ENCODE measurements at regions not wholly inside any gene's neighbourhood (a gene's known extent, or its start where the extent isn't known, plus 50 kb on each side); places are given as distances from the start of the nearest gene placed in this dataset.

DNA sequence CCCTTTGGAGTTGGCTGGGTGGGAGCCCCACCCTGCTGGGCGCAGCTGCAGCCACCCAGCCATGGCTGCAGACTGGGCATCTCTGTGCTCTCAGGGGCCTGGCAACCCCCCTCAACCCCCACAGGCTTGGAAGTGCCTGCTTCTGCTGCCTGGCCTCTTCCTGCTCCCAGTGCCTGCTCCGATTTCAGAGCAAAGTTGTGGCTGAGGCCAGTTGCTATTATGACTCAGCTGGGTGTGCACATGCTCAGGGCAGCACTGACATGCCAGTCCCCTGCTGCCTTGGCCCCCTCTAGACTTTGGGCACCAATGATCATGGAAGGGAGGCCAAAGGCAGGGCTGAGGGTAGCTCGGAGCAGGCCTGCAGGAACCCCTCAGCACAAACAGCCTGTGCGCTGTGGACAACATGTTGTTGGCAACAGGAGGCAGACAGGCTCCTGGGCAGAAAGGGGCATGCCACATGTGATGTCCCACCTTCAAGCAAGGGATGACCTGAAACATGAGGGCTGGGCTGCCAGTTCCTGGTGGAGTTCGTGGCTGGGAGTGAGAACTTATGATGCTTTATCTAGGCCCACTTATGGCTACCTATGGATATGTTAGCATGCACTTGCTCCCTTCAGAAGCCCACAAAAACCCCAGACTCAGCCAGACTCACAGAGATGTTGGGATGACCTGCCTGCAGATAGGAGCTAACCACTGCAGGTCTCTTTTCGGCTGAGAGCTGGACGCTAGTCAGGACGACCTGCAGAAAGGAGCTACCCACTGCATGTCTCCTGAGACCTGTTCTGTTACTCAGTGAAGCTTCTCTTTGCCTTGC is 96.4 kb upstream of the AMOTL1 start:
- DNase-seq, result no peak

DNA sequence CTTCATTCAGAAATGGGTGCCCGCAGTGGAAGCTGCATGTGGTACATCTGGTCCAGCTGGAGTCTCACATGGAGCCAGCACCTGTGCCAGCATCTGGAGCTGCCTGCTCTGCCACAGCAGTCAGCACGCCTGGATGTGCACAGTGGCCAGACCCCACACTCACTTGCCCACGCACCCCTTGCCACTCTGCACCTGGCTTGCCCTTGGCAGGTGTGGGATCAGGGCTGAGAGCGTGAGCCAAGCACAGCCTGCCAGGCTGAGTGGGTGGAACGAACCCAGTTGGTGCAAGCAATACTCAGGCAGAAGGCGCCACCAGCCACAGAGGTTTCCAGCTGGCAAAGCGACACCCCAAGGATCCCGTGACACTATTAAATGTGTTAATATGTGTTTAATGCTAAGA is 95.5 kb upstream of the AMOTL1 start:
- DNase-seq, result no peak

DNA sequence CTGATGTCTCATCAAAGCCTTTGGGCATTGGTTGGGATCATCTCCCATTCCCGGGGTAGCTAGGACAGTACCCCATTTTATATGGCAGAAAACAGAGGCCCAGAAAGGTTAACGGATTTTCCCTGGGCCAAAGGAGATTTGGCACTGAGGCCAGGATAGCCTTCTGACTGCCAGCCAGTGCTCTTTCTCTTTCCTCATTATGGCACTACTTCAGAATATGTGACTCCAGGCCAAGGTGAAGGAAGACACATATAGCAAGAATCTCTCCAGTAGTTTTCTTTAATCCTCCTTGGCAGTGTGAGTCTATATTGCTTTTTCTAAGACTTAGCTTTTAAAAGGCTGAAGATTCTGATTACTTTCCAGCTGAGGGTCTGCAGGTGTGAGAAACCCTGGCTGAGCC is 94.8 kb upstream of the AMOTL1 start:
- no peak for DNase-seq

DNA sequence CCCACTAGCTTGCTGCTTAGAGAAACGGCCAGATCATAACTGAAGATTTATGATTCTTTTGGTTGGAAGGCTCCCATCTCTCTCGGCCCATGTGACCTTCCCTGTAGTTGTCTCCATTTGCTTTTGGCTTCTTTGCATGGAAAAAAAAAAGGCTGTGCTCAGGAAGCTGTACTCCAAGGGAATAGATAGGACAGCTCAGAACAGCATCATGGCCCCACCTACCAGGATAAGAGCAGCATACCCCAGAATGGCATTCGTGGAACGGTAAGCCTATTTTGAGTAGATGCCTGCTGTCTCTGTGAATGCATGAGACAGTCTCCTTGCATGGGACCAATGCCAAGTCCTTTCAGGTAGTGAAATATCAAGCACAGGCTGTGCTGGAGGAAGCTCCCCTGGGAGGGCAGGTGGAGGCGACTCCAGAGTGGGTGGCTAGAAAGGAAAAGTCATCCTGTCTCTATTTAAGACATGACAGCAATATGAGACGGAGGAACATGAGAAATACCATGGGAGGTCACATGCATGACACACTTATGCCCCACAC is 94.1 kb upstream of the AMOTL1 start:
- no peak for DNase-seq

DNA sequence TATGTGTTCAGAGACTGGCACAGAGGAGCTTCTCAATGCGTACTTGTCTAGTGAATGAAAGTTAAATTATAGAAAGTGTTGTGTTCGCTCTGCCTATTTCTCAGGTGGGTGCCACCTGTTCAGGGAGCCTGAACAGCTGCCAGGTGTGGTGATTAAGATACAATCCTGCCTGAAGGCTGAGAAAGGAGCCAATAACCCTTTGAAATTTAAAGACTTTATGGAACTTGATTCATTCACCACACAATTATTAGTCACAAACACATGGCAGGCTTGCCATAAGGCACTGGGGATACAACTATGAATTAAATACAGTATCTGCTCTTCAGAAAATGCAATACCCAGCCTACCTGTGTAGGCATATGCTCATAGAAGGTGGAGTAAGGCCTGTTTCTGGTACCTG is 92.9 kb upstream of the AMOTL1 start:
- DNase-seq, result no peak

DNA sequence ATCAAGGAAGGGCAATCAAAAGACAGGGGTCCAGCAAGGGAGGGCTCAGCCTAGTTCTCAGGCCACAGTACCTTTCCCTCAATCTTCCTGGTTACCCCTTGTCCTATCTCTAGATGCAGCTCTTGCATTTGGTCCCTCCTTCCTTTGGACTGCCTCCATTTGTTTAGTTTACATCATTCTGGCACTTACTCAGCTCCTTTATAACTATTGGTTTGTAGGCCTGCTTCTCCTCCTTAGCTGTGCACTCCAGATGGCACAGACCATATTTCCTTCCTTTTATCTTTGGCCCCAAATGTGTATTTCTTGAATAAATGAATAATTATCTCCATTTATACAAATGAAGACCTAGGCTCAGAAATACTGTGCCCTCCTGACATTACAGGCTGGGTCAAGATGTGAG is 92.3 kb upstream of the AMOTL1 start:
- DNase-seq, result no peak

DNA sequence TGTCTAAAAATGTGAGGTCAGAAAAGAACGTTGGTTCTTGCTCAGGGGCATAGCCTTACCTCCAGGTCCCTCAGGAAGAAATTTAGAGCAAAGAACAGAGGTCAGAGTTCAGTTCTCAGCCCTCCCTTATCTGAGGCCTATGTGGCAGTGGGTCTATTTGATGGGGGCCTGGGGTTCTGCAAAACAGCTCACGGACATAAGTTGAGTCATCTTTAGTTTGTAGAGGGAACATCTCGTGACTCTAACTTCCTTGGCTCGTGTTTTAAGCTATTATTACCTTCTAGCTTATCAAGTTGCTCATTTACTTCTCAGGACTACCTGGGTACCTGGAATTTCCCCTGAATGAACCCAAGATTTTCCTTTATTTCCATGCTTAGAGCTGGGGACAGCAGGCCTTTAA is 91.3 kb upstream of the AMOTL1 start:
- no peak for DNase-seq

DNA sequence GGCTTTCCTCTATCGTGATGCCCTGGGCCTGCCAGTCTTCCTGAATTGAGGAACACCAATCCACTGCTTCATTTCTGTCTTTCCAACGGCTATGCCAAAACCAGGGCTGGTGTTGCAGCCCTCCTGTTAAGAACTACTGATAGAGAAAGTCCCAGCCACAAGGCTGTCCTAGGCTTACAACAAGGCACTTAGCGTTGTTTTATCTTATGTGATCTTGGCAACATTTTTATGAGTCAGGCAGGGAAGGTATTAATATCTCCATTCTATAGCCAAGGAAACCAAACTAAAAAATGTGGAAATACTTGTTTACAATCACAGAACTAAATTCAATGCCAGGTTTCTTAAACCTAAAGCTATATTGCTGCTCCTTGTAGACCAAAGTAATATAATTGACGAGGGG is 89.9 kb upstream of the AMOTL1 start:
- no peak for DNase-seq

DNA sequence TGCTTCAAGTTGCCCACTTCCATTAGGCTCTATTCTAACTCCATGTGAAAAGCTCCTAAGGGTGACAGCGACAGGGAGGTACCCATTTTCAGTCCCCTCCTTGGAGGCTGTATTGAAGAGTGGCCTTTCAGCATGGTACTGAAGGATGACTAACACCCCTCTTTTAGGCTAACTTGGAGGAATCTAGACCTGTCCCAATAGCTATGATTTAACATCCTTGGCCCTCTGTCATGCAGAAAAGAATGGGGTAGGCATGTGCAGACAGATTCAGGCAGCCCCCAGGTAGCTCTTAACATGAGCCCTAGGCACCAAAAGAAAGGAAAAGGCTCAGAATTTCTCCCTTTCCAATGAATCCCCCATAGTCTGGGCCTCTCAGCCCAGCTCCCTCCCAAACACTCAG is 89.3 kb upstream of the AMOTL1 start:
- DNase-seq, result no peak

DNA sequence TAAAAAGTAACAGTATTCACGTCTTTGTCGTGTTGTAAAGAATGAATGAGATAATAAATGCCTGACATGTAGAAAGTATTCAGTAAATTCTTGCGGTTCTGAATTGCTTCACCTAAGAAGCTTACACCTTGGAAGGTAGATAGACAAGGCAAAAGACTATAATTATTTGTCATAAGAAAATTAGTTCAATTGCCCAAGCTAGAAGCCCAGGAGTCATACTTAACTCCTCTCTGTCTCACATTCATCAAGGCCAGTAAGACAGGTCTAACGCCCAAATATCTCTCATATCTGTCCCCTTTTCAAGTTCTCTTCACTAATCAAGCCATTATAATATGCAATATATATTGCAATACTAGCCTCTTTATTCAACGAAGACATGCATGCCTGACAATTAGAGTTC is 87.7 kb upstream of the AMOTL1 start:
- no peak for DNase-seq

DNA sequence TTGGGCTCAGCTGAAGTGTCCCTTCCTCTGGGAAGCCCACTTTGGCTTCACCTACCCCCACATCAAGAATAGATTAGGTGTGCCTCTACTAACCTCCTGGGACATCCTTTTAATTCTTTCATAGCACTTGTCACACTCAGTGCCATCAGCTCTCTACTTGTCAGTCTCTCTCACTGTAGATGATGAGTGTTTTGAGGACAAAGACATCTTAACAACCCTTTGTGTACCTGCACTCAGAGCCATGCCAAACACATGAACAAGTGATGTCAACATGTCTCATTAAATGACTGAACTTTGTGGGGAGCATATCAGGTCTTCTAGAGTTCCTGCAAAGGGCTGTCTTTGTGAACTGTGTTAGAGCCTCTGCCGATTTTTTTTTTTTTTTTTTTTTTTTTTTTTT is 87.0 kb upstream of the AMOTL1 start:
- DNase-seq, result no peak

DNA sequence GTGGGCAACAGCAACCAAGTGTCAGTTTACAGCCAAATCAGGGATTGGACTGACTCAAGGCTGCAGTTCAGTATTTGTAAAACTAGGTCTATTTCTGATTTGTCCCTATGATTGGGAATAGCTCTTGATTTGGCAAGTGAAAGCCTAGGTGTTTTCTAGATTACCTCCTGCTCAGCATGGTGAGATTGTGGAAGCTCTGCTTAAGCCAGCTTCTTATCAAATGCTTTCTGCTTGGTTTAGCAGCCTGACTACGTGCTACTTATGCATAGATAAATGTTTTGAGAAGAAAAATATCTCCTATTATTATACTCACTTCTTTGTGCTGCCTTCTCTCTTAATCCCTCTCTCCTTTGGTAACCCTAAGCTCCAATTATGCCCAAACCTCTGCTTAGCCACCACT is 86.3 kb upstream of the AMOTL1 start:
- no peak for DNase-seq

DNA sequence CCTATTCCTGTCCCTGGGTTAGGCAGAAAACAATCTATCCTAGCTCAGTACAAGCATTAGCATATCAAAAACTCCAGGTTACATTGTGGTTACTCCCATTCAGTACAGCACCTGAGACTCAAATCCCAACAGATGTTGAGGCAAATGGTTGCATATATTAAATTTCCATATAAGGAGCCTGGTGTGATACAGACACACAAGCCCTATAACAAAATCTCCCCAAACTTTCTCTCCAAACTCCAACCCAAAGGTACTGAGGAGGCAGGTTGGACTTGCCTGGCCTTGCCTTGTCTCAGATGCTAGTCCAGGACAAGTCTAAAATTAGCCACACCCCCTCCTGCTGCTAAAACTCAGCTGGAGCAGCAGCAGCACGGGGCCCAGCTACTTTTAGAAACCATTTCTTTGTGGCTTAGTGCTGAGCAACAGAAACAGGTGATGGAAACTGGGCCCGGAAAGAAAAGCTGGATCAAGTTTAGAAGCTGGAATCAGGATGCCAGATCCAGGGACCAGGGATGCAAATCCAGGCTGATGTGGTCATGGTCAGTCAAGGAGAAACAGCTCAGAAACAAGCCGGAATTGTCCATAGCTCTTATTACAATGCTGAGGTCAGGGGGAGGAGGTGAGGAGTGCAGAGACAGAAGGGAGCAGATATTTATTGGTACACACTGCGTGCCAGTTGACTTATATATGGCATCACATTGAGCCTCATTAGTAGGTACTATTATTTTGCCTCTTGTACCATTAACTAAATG is 73.7 kb upstream of the AMOTL1 start:
- DNase-seq, result no peak

DNA sequence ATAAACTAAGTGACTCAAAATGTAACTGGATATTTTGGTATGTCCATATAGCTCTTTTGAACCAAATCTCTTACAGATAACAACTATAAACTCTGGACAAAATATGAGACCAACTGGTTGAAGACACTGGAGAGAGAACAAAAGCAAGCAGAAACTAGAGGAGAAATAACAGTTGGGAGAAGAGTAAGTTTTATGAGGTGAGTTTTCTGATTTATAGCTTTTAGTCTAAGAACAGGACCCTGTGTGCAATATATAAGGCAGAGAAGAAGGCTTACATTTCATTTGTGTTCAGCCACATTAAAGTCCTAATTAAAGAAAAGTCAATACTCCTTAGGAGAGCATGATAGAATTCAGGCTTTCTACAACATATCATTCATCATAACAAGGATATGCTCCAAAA is 71.0 kb upstream of the AMOTL1 start:
- no peak for DNase-seq

DNA sequence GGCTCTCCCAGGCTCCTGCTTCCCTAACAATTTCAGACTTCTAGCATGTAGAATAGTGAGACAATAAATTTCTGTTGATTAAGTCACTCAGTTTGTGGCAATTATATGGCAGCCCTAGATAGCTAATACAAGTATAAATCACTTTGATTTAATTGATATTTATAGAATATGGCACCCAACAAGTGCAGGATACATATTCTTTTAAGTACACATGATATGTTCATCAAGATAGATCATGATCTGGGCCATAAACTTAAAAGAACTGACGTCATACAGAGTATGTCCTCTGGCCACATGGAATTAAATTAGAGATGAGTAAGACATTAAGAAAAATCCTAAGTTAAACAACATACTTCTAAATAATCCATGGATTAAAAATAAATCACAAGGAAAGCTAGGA is 67.5 kb upstream of the AMOTL1 start:
- no peak for DNase-seq

DNA sequence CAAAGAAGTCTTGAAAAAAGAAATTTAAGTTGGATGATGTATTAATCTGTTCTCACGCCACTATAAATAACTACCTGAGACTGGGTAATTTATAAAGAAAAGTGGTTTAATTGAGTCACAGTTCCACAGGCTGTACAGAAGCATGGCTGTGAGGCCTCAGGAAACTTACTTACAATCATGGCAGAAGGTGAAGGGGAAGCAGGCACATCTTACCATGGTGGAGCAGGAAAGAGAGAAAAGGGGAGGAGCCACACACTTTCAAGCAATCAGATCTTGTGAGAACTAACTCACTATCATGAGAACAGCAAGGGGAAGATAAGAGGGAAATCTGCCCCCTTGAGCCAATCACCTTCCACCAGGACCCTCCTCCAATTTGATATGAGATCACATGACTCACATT is 65.7 kb upstream of the AMOTL1 start:
- no peak for DNase-seq

DNA sequence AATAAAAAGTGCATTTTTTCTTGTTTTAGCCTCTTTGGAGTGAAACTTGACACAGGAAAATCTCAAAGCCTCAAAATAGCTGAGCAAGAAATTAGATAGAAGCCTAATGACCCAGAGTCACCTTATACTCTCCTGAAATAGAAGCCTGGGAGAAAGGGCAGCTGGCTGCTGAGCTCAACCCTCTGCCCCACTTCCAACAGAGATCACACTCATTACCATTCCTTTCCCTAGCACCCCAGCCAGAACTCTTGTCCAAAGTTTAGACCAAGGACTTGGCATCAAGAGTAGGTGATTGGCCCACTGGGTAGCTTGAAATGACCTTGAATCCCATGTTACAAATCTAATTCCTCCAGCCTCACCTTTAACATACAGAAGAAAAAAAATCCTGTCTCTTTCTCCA is 62.7 kb upstream of the AMOTL1 start:
- DNase-seq, result no peak

DNA sequence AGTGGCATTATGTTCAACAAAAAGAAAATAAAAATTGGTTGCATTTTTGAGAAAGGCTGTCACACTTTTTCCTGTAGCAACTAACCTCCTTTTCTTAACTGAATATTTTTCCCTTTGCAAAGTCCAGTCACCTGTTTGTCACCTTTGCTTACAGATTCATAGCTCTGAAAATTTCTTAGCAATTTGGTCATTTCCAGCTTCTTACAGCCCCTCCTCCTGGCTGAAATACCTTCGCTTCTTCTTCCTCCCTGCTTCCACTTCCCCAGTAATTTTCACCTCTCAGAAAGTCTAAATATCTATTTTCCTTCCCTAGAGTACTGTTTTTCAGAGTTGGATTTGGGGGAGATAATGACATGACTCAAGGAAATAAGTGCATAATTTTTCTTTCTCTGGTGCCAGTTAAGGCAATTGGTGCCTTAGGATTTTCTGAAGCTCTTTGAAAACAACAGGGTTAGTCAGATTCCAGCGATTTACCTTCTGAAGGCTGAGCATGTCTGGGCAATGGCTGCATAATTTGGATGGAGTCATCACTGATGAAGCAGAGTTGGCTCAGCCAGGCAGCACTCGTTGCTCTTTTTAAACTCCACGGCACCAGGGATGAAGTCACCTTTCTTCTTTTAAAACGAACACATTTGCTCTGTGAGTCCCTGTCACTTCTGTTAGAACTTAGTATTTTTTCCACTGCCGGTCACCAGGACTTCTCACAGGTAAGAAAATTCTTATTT is 62.1 kb upstream of the AMOTL1 start:
- DNase-seq, result peak; percentile 29

DNA sequence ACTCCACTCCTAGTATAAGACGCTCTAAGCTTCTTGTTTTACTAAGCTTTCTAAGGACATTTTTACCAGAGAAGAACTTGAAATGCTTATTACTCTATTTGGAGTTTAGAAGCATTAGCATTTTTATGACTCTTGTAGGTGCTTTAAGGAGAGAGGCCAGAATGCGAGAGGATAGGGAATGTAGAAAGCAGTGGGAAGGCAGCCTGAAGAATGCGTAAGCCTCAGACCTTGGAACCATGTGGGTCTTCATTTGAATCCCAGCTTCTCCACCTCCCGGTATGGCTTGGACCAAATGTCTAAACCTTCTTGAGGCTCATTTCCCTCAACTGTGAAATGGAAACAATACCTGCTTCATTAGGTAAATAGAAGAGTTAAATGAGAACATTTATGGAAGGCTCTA is 60.0 kb upstream of the AMOTL1 start:
- no peak for DNase-seq

DNA sequence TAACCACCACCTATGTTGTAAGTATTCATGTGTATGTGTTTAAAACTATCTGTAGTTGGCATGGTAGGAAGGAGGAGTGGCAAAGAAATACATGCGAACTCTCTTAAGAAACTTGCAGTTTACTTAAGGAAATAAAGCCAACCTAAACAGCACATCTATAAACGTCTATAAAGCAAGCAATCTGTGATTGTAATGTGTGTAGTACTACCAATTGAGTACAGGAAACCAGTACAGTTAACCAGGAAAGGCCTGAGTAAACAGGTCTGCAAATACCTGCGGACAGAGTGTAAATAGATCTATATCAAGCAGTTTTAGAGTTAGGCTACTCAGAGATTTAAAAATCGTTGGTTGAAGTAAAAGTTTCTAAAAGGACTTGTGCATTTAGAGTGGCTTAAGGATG is 59.5 kb upstream of the AMOTL1 start:
- no peak for DNase-seq

DNA sequence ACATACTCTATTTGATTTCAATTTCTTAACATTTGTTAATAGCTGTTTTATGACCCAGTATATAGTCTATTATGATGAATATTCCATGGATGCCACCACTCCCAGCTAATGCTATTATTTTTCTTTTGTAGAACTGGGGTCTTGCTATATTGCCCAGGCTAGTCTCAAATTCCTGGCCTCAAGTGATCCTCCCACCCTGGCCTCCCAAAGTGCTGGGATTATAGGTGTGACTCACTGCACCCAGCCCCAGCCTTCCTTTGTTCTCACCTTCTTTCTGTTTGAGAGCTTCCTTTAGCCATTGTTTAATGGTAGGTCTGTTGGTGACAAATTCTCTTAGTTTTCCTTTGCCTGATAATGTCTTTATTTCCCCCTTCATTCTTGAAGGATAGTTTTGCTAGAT is 52.9 kb upstream of the AMOTL1 start:
- no peak for DNase-seq

DNA sequence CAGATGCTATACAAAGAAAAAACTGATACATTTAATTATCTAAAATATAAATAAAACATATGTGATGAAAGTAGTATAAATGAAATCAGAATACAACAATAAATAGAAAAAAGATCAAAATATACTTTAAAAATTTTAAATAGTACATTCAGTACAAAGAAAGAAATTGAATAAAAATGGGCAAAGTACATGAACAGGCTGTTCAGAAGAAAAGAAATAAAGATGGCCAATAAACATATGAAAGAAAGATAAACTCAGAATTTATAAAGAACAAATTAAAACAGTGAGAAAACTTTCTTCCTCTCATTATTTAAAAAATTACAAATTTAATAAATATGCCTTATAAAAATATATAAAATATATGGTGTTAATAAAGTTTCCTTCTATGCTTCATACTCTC is 50.5 kb upstream of the AMOTL1 start:
- no peak for DNase-seq

All from eye (tissue), 1 donor.